MCF 10A (cell line): ENCODE measurements at regions not wholly inside any gene's neighbourhood (a gene's known extent, or its start where the extent isn't known, plus 50 kb on each side); places are given as distances from the start of the nearest gene placed in this dataset.

Experiments
- BruUV-seq: library from RNA; stranded (reverse); fragments of 400-500 nt; replicated peaks from 2 replicates; lab custom pipeline; 2021; lab: Mats Ljungman, UMichigan
- CTCF ChIA-PET: fragments of 300-600 bp; sonication (Branson Sonifier 250); formaldehyde crosslinking; extraction: SDS; loops from one replicate; lab custom pipeline; 2021; ENCODE audit warnings: antibody characterized with exemption, inconsistent platforms; lab: Yijun Ruan, JAX
- POLR2A ChIA-PET: fragments of 300-600, 350-650 bp; sonication (Branson Sonifier 250); formaldehyde crosslinking; extraction: SDS; loops from one replicate; lab custom pipeline; 2020; ENCODE audit warnings: antibody characterized with exemption, inconsistent platforms; lab: Yijun Ruan, JAX
- DNase-seq: peaks from one replicate; pipeline ENCODE4 v3.0.0-alpha.2; 2018; ENCODE audit not compliant: unreplicated experiment
- H3K27ac Mint-ChIP-seq: one replicate; pipeline ENCODE4 v1.8.0; 2022; ENCODE audit warnings: mild to moderate bottlenecking, low read depth, mixed read lengths; ENCODE audit not compliant: unreplicated experiment
- H3K27me3 Mint-ChIP-seq: one replicate; pipeline ENCODE4 v1.8.0; 2022; ENCODE audit warnings: mixed read lengths; ENCODE audit not compliant: insufficient read depth, unreplicated experiment
- H3K36me3 Mint-ChIP-seq: one replicate; pipeline ENCODE4 v1.8.0; 2022; ENCODE audit warnings: mild to moderate bottlenecking, moderate library complexity, mixed read lengths; ENCODE audit not compliant: insufficient read depth, unreplicated experiment
- H3K4me1 Mint-ChIP-seq: one replicate; pipeline ENCODE4 v1.8.0; 2022; ENCODE audit warnings: mixed read lengths; ENCODE audit not compliant: insufficient read depth, unreplicated experiment
- H3K4me3 Mint-ChIP-seq: one replicate; pipeline ENCODE4 v1.8.0; 2022; ENCODE audit warnings: mild to moderate bottlenecking, moderate library complexity, mixed read lengths; ENCODE audit not compliant: unreplicated experiment
- H3K9me3 Mint-ChIP-seq: one replicate; pipeline ENCODE4 v1.8.0; 2022; ENCODE audit warnings: mixed read lengths; ENCODE audit not compliant: unreplicated experiment
- intact Hi-C: fragments of 100-400 bp; cut with micrococcal nuclease; formaldehyde crosslinking; loops from 2 replicates; pipeline ENCODE4 v1.14.1; 2022
- TF ChIP-seq, protein P1 (sequence below): fragments of 200-600 bp; IDR thresholded peaks from one replicate; pipeline ENCODE4 v1.8.0; 2022; ENCODE audit warnings: antibody characterized with exemption, mild to moderate bottlenecking; ENCODE audit not compliant: unreplicated experiment

DNA sequence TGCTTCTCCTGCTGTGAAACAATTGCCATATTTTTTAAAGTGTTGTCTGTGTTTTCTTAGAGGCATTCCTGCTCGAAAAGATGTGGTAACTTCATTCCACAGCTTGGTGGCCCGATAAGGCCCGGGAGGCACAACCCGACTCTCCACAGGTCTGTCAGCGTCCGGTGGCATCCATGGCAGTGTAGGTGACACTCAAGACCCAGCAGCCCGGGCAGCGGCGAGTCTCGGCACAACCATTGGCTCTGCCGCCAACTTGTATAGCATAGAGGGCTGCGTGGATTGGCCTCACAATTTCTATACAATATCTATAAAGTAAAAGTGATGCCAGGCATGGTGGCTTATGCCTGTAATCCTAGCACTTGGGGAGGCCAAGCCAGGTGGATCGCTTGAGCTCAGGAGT lies 262.3 kb upstream of the CHRNA7 start:
- Mint-ChIP-seq H3K27ac (no peak overlapping the region), H3K4me1 (no peaks in the 10 kb centered on the region), H3K9me3 (no peaks in the 10 kb centered on the region), H3K27me3 (no peaks in the 10 kb centered on the region), H3K4me3 (no peak overlapping the region), H3K36me3 (no peaks in the 10 kb centered on the region)
- TF ChIP-seq, protein P1, sequence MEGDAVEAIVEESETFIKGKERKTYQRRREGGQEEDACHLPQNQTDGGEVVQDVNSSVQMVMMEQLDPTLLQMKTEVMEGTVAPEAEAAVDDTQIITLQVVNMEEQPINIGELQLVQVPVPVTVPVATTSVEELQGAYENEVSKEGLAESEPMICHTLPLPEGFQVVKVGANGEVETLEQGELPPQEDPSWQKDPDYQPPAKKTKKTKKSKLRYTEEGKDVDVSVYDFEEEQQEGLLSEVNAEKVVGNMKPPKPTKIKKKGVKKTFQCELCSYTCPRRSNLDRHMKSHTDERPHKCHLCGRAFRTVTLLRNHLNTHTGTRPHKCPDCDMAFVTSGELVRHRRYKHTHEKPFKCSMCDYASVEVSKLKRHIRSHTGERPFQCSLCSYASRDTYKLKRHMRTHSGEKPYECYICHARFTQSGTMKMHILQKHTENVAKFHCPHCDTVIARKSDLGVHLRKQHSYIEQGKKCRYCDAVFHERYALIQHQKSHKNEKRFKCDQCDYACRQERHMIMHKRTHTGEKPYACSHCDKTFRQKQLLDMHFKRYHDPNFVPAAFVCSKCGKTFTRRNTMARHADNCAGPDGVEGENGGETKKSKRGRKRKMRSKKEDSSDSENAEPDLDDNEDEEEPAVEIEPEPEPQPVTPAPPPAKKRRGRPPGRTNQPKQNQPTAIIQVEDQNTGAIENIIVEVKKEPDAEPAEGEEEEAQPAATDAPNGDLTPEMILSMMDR: no peak
- BruUV-seq: no TSS peak
- DNase-seq: no peak
- intact Hi-C loops: no loop called here
- CTCF ChIA-PET: no interaction called here
- POLR2A ChIA-PET: no interaction called here

DNA sequence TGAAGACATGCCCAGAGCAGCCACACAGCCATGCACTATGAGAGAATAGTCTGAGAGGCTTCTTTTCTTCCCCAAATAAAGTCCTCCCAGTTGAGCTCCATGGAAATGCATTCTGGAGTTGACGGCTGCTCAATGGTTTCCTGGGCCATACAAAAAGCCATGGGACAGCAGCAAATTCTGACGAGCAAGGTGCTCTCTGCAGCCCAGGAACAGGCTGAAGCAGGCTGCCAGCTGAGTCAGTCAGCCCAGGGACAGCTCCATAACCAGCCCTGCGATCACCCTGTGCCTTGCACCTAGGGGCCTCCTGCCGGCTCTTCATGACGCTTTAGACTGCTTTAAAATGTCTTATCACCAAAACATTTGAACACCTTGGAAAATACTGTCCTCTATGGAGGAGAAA lies 256.3 kb upstream of the CHRNA7 start:
- Mint-ChIP-seq H3K27me3 (no peaks in the 10 kb centered on the region), H3K36me3 (no peaks in the 10 kb centered on the region), H3K4me1 (no peaks in the 10 kb centered on the region), H3K9me3 (no peaks in the 10 kb centered on the region), H3K4me3 (no peak overlapping the region), H3K27ac (no peak overlapping the region)
- TF ChIP-seq, protein P1: no peak
- DNase-seq: no peak
- BruUV-seq: no TSS peak
- ChIA-PET CTCF (no interaction called here), POLR2A (no interaction called here)
- intact Hi-C loops: no loop called here

DNA sequence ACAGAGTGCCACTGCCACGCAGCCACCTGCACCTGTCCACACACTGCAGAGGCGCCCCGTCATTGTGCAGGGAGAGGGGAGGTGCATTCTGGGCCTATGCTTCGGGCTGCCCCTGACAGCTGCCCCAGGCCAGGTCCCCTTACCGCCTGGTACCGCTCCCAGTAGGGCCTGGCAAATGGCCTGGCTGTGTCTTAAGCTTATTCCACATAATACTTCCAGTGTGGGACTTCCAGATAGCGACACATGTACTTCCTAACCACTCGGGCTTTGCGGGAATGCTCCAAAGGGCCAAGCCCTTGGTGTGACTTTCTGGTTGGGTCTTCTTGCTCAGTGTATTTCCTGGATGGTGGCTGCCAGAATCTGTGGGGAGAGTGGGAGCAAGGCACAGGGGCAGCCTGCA lies 254.3 kb upstream of the CHRNA7 start:
- no peak for DNase-seq
- no peaks in the 10 kb centered on the region for H3K9me3 Mint-ChIP-seq
- TF ChIP-seq, protein P1: no peak
- CTCF ChIA-PET: no interaction called here
- H3K4me1 Mint-ChIP-seq: no peaks in the 10 kb centered on the region
- no peak overlapping the region for H3K27ac Mint-ChIP-seq
- intact Hi-C loops: no loop called here
- POLR2A ChIA-PET: interaction anchor here (1.0 kb wide), 1 partner anchor 11 kb away, joined by 3 read pairs; no protein-coding TSS in a partner anchor
- no peaks in the 10 kb centered on the region for H3K36me3 Mint-ChIP-seq
- H3K27me3 Mint-ChIP-seq: no peaks in the 10 kb centered on the region
- BruUV-seq: no TSS peak
- no peak overlapping the region for H3K4me3 Mint-ChIP-seq

GRCh38 chr15:31781261-31781660 lies 249.1 kb upstream of the CHRNA7 start:
- intact Hi-C loops: no loop called here
- Mint-ChIP-seq H3K27me3 (no peaks in the 10 kb centered on the region), H3K36me3 (no peaks in the 10 kb centered on the region), H3K27ac (no peak overlapping the region), H3K4me3 (no peak overlapping the region), H3K9me3 (no peaks in the 10 kb centered on the region), H3K4me1 (no peaks in the 10 kb centered on the region)
- BruUV-seq: no TSS peak
- TF ChIP-seq, protein P1: no peak
- ChIA-PET POLR2A (no interaction called here), CTCF (no interaction called here)
- DNase-seq: no peak
